HEK293 (cell line): ENCODE measurements at regions not wholly inside any gene's neighbourhood (a gene's known extent, or its start where the extent isn't known, plus 50 kb on each side); places are given as distances from the start of the nearest gene placed in this dataset.

Experiments
- CTCF ChIA-PET: fragments of 350-600 bp; formaldehyde crosslinking; extraction: SDS; loops from one replicate; lab custom pipeline; 2021; ENCODE audit warnings: antibody characterized with exemption; lab: Yijun Ruan, JAX
- POLR2A ChIA-PET: fragments of 300-600 bp; formaldehyde crosslinking; extraction: SDS; loops from one replicate; lab custom pipeline; 2020; ENCODE audit warnings: antibody characterized with exemption, inconsistent platforms; lab: Yijun Ruan, JAX
- H3K27ac ChIP-seq: fragments of 200-500 bp; sonication (Bioruptor generic); 2 replicates; pipeline ENCODE4 v1.5.1; 2014; ENCODE audit warnings: low read depth, low read length, control low read depth, inconsistent platforms; ENCODE audit errors: extremely low read depth
- H3K36me3 ChIP-seq, 2 experiments: fragments of 200-500 bp in 1 of 2; sonication (Bioruptor generic) in 1 of 2; 1 replicate in 1 of 2; 2 replicates in 1 of 2; pipeline ENCODE4 v1.5.1; 2014 to 2017; ENCODE audit warnings: inconsistent platforms in 2 of 2, low read length in 2 of 2; ENCODE audit not compliant: control insufficient read depth in 2 of 2, insufficient read depth in 1 of 2
- H3K4me1 ChIP-seq: fragments of 200-500 bp; sonication (Bioruptor generic); 2 replicates; pipeline ENCODE4 v1.5.1; 2014; ENCODE audit warnings: mild to moderate bottlenecking, low read length, inconsistent platforms; ENCODE audit not compliant: control insufficient read depth, insufficient read depth
- H3K4me3 ChIP-seq: 2 replicates; pipeline ENCODE4 v1.5.1; 2011; ENCODE audit warnings: low read depth, mild to moderate bottlenecking, control low read depth, low read length, moderate library complexity
- H3K9me3 ChIP-seq: fragments of 200-500 bp; sonication (Bioruptor generic); 2 replicates; pipeline ENCODE4 v1.5.1; 2014; ENCODE audit warnings: low read depth, low read length, inconsistent platforms; ENCODE audit not compliant: control insufficient read depth, insufficient read depth
- BCL11A ChIP-seq: fragments of 450-650 bp; formaldehyde crosslinking; IDR thresholded peaks from 2 replicates; pipeline ENCODE4 v1.5.1; 2016; ENCODE audit warnings: low read depth, missing biosample characterization, missing genetic modification characterization
- BCL11B ChIP-seq: fragments of 450-650 bp; formaldehyde crosslinking; IDR thresholded peaks from 2 replicates; pipeline ENCODE4 v1.5.1; 2016; ENCODE audit warnings: low read depth, missing biosample characterization, missing genetic modification characterization
- KLF16 ChIP-seq: fragments of 450-650 bp; formaldehyde crosslinking; IDR thresholded peaks from 2 replicates; pipeline ENCODE4 v1.5.1; 2017; ENCODE audit warnings: missing biosample characterization, missing genetic modification characterization
- MEIS1 ChIP-seq: sonication (generic); formaldehyde crosslinking; IDR thresholded peaks from 2 replicates; pipeline ENCODE4 v1.8.1; 2022; ENCODE audit warnings: missing genetic modification reagents, mild to moderate bottlenecking, borderline replicate concordance
- SETDB1 ChIP-seq: IDR thresholded peaks from one replicate; pipeline ENCODE4 v1.6.1; 2017; ENCODE audit warnings: mild to moderate bottlenecking, low read length, moderate library complexity, mixed read lengths; ENCODE audit not compliant: insufficient read length
- SP7 ChIP-seq: fragments of 450-650 bp; formaldehyde crosslinking; IDR thresholded peaks from 2 replicates; pipeline ENCODE4 v1.5.1; 2016; ENCODE audit warnings: missing biosample characterization, missing genetic modification characterization
- YY1 ChIP-seq: fragments of 450-650 bp; formaldehyde crosslinking; IDR thresholded peaks from 2 replicates; pipeline ENCODE4 v1.5.1; 2018; ENCODE audit warnings: missing biosample characterization, missing genetic modification characterization
- YY2 ChIP-seq: fragments of 450-650 bp; formaldehyde crosslinking; IDR thresholded peaks from 2 replicates; pipeline ENCODE4 v1.5.1; 2016; ENCODE audit warnings: missing biosample characterization, missing genetic modification characterization
- ZBTB21 ChIP-seq: fragments of 450-650 bp; formaldehyde crosslinking; IDR thresholded peaks from 2 replicates; pipeline ENCODE4 v1.5.1; 2017; ENCODE audit warnings: missing biosample characterization, missing genetic modification characterization
- ZEB2 ChIP-seq: fragments of 450-650 bp; formaldehyde crosslinking; IDR thresholded peaks from 2 replicates; pipeline ENCODE4 v1.5.1; 2016; ENCODE audit warnings: missing biosample characterization, missing genetic modification characterization
- ZFP37 ChIP-seq: fragments of 450-650 bp; formaldehyde crosslinking; IDR thresholded peaks from 2 replicates; pipeline ENCODE4 v1.5.1; 2016; ENCODE audit warnings: missing biosample characterization, missing genetic modification characterization
- ZNF155 ChIP-seq: fragments of 450-650 bp; formaldehyde crosslinking; IDR thresholded peaks from 2 replicates; pipeline ENCODE4 v1.5.1; 2016; ENCODE audit warnings: missing biosample characterization, missing genetic modification characterization
- ZNF214 ChIP-seq: fragments of 450-650 bp; formaldehyde crosslinking; IDR thresholded peaks from 2 replicates; pipeline ENCODE4 v1.5.1; 2017; ENCODE audit warnings: missing biosample characterization, mild to moderate bottlenecking, missing genetic modification characterization, borderline replicate concordance
- ZNF335 ChIP-seq: fragments of 450-650 bp; formaldehyde crosslinking; conservative IDR thresholded peaks from 2 replicates; pipeline ENCODE4 v1.5.1; 2016; ENCODE audit warnings: missing biosample characterization, missing genetic modification characterization
- ZNF426 ChIP-seq: fragments of 450-650 bp; formaldehyde crosslinking; IDR thresholded peaks from 2 replicates; pipeline ENCODE4 v1.5.1; 2017; ENCODE audit warnings: missing biosample characterization, missing genetic modification characterization, mild to moderate bottlenecking, inconsistent platforms, moderate library complexity
- ZNF530 ChIP-seq: fragments of 450-650 bp; formaldehyde crosslinking; IDR thresholded peaks from 2 replicates; pipeline ENCODE4 v1.5.1; 2016; ENCODE audit warnings: low read depth, missing biosample characterization, missing genetic modification characterization
- ZNF571 ChIP-seq: fragments of 450-650 bp; formaldehyde crosslinking; IDR thresholded peaks from 2 replicates; pipeline ENCODE4 v1.5.0; 2017; ENCODE audit warnings: missing biosample characterization, missing genetic modification characterization
- ZNF600 ChIP-seq: fragments of 450-650 bp; formaldehyde crosslinking; IDR thresholded peaks from 2 replicates; pipeline ENCODE4 v1.5.1; 2016; ENCODE audit warnings: missing biosample characterization, missing genetic modification characterization
- ZNF610 ChIP-seq: fragments of 450-650 bp; formaldehyde crosslinking; IDR thresholded peaks from 2 replicates; pipeline ENCODE4 v1.5.1; 2016; ENCODE audit warnings: missing biosample characterization, missing genetic modification characterization, borderline replicate concordance
- ZNF629 ChIP-seq: fragments of 450-650 bp; formaldehyde crosslinking; IDR thresholded peaks from 2 replicates; pipeline ENCODE4 v1.5.1; 2017; ENCODE audit warnings: missing biosample characterization, missing genetic modification characterization
- ZNF654 ChIP-seq: fragments of 450-650 bp; formaldehyde crosslinking; IDR thresholded peaks from 2 replicates; pipeline ENCODE4 v1.5.1; 2016; ENCODE audit warnings: low read depth, missing biosample characterization, missing genetic modification characterization
- ZNF660 ChIP-seq: fragments of 450-650 bp; IDR thresholded peaks from 2 replicates; pipeline ENCODE4 v1.5.1; 2018; ENCODE audit warnings: missing biosample characterization, mild to moderate bottlenecking, missing genetic modification characterization
- ZNF785 ChIP-seq: fragments of 450-650 bp; formaldehyde crosslinking; IDR thresholded peaks from 2 replicates; pipeline ENCODE4 v1.5.1; 2016; ENCODE audit warnings: missing biosample characterization, missing genetic modification characterization
- ZNF792 ChIP-seq: fragments of 450-650 bp; formaldehyde crosslinking; IDR thresholded peaks from 2 replicates; pipeline ENCODE4 v1.5.1; 2016; ENCODE audit warnings: missing biosample characterization, missing genetic modification characterization
- ZSCAN23 ChIP-seq: fragments of 450-650 bp; formaldehyde crosslinking; IDR thresholded peaks from 2 replicates; pipeline ENCODE4 v1.5.1; 2016; ENCODE audit warnings: missing biosample characterization, missing genetic modification characterization
- TF ChIP-seq, protein P1 (sequence below): IDR thresholded peaks from 2 replicates; pipeline ENCODE4 v1.6.1; 2011; ENCODE audit warnings: mild to moderate bottlenecking, low read depth, low read length, borderline replicate concordance
- TF ChIP-seq, protein P2 (sequence below): fragments of 450-650 bp; formaldehyde crosslinking; IDR thresholded peaks from 2 replicates; pipeline ENCODE4 v1.5.1; 2016; ENCODE audit warnings: missing biosample characterization, missing genetic modification characterization
- TF ChIP-seq, protein P3 (sequence below): fragments of 450-650 bp; IDR thresholded peaks from 2 replicates; pipeline ENCODE4 v1.5.1; 2018; ENCODE audit warnings: missing biosample characterization, missing genetic modification characterization
- TF ChIP-seq, protein P4 (sequence below): fragments of 450-650 bp; formaldehyde crosslinking; IDR thresholded peaks from 2 replicates; pipeline ENCODE4 v1.5.1; 2016; ENCODE audit warnings: missing biosample characterization, missing genetic modification characterization

DNA sequence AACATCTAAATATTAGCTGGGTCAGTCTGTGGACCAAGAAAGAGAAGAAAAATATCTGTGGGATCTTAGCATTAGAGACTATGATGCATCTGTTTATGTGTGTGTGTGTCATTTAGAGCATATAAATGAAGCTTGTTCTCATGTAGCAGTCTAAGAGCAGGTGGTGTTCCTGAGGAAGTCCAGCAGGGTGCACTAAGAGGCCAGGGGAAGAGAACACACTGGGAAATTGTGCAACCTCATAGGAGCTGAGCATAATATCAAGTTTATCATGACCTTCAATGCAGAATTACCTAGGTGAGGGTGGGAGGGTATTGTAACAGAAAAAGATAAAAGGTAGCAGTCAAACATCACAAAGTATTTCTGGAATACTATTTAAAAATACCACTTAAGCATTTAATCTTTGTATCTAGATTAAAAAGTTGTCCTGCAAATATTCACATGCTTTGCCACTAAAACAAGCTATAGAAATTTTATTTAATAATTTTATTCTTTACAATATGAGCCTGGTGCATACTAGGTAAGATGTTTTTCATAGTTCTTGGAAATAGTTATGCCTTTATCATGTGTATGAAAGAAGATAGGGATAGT is 80.5 kb downstream of the SMPDL3A start:
- no peak for TF ChIP-seq BCL11B
- TF ChIP-seq SETDB1 = no peak
- no peak for TF ChIP-seq ZNF426
- peak; percentile 94 for TF ChIP-seq ZNF654
- TF ChIP-seq, protein P1, sequence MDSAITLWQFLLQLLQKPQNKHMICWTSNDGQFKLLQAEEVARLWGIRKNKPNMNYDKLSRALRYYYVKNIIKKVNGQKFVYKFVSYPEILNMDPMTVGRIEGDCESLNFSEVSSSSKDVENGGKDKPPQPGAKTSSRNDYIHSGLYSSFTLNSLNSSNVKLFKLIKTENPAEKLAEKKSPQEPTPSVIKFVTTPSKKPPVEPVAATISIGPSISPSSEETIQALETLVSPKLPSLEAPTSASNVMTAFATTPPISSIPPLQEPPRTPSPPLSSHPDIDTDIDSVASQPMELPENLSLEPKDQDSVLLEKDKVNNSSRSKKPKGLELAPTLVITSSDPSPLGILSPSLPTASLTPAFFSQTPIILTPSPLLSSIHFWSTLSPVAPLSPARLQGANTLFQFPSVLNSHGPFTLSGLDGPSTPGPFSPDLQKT = no peak
- TF ChIP-seq ZNF660 (tag by site-specific recombination) = 0 out of 2 replicates have a peak, but pooled peaks have one; percentile 27
- TF ChIP-seq, protein P2, sequence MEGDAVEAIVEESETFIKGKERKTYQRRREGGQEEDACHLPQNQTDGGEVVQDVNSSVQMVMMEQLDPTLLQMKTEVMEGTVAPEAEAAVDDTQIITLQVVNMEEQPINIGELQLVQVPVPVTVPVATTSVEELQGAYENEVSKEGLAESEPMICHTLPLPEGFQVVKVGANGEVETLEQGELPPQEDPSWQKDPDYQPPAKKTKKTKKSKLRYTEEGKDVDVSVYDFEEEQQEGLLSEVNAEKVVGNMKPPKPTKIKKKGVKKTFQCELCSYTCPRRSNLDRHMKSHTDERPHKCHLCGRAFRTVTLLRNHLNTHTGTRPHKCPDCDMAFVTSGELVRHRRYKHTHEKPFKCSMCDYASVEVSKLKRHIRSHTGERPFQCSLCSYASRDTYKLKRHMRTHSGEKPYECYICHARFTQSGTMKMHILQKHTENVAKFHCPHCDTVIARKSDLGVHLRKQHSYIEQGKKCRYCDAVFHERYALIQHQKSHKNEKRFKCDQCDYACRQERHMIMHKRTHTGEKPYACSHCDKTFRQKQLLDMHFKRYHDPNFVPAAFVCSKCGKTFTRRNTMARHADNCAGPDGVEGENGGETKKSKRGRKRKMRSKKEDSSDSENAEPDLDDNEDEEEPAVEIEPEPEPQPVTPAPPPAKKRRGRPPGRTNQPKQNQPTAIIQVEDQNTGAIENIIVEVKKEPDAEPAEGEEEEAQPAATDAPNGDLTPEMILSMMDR = peak; percentile 59
- no peak for TF ChIP-seq SP7
- POLR2A ChIA-PET = interaction anchor here (0.6 kb wide), 1 partner anchor 428 kb away, joined by 3 read pairs; no protein-coding TSS in a partner anchor
- Histone ChIP-seq H3K4me1 (no peaks in the 10 kb centered on the region), H3K9me3 (no peaks in the 10 kb centered on the region), H3K27ac (no peak overlapping the region), H3K36me3 (no peaks in the 10 kb centered on the region), H3K4me3 (no peak overlapping the region)
- CTCF ChIA-PET = interaction anchor here (0.6 to 4.9 kb wide), 78 partner anchors 8 to 1985 kb away, joined by 3 to 103 read pairs (median 4); no protein-coding TSS in a partner anchor

DNA sequence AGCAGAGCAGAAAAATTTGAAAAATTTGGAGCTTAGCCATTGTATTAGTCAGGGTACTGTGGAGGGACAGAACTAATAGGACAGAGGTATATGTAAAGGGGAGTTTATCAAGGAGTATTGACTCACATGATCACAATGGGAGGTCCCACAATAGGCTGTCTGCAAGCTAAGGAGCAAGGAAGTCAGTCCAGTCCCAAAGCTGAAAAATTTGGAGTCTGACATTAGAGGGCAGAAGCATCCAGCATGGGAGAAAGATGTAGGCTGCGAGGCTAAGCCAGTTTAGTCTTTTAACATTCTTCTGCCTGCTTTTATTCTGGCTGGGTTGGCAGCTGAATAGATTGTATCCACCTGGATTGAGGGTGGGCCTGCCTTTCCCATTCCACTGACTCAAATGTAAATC is 82.0 kb downstream of the SMPDL3A start:
- ChIA-PET CTCF (interaction anchor here (0.7 to 4.9 kb wide), 4 partner anchors 93 to 844 kb away, joined by 3 to 103 read pairs (median 4); no protein-coding TSS in a partner anchor), POLR2A (no interaction called here)
- no peak for TF ChIP-seq ZNF214 (tag by site-specific recombination)
- no peak for TF ChIP-seq ZEB2
- TF ChIP-seq BCL11A (tag by site-specific recombination) = no peak
- no peak for TF ChIP-seq ZNF792 (tag by site-specific recombination)
- TF ChIP-seq ZNF610 (tag by site-specific recombination) = no peak
- no peak for TF ChIP-seq ZBTB21
- no peak for TF ChIP-seq YY2 (tag by site-specific recombination)
- TF ChIP-seq ZNF335 (tag by site-specific recombination) = no peak
- TF ChIP-seq KLF16 = no peak
- TF ChIP-seq, protein P3, sequence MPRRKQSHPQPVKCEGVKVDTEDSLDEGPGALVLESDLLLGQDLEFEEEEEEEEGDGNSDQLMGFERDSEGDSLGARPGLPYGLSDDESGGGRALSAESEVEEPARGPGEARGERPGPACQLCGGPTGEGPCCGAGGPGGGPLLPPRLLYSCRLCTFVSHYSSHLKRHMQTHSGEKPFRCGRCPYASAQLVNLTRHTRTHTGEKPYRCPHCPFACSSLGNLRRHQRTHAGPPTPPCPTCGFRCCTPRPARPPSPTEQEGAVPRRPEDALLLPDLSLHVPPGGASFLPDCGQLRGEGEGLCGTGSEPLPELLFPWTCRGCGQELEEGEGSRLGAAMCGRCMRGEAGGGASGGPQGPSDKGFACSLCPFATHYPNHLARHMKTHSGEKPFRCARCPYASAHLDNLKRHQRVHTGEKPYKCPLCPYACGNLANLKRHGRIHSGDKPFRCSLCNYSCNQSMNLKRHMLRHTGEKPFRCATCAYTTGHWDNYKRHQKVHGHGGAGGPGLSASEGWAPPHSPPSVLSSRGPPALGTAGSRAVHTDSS = no peak
- no peak for TF ChIP-seq ZSCAN23 (tag by site-specific recombination)
- Histone ChIP-seq H3K4me3 (no peak overlapping the region), H3K36me3 (no peaks in the 10 kb centered on the region), H3K27ac (no peak overlapping the region), H3K9me3 (no peaks in the 10 kb centered on the region), H3K4me1 (no peaks in the 10 kb centered on the region)

DNA sequence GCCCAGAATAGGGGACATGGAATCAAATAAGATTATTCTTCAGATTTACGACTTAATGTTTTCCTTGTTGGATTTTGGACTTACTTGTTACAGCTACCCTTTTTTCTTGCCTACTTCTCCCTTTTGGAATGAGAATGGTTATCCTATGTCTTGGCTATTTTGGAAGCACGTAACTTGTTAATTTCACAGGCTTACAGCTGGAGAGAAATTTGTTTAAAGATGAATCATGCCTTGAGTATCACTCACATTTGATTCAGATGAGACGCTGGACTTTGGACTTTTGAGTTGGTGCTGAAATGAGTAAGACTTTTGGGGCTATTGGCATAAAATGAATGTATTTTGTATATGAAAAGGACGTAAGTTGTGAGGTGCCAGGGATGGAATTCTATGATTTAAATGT is 83.3 kb downstream of the SMPDL3A start:
- ChIA-PET POLR2A (no interaction called here), CTCF (interaction anchor here (1.0 to 1.6 kb wide), 2 partner anchors 31 to 144 kb away, joined by 3 to 6 read pairs; no protein-coding TSS in a partner anchor)
- Histone ChIP-seq H3K4me3 (no peak overlapping the region), H3K27ac (no peak overlapping the region), H3K4me1 (no peaks in the 10 kb centered on the region), H3K9me3 (no peaks in the 10 kb centered on the region), H3K36me3 (no peaks in the 10 kb centered on the region)
- no peak for TF ChIP-seq ZNF600 (tag by site-specific recombination)
- no peak for TF ChIP-seq ZNF629 (tag by site-specific recombination)
- no peak for TF ChIP-seq MEIS1
- no peak for TF ChIP-seq ZNF785 (tag by site-specific recombination)
- TF ChIP-seq, protein P4, sequence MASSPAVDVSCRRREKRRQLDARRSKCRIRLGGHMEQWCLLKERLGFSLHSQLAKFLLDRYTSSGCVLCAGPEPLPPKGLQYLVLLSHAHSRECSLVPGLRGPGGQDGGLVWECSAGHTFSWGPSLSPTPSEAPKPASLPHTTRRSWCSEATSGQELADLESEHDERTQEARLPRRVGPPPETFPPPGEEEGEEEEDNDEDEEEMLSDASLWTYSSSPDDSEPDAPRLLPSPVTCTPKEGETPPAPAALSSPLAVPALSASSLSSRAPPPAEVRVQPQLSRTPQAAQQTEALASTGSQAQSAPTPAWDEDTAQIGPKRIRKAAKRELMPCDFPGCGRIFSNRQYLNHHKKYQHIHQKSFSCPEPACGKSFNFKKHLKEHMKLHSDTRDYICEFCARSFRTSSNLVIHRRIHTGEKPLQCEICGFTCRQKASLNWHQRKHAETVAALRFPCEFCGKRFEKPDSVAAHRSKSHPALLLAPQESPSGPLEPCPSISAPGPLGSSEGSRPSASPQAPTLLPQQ (tag by site-specific recombination) = no peak
- no peak for TF ChIP-seq ZNF530
- no peak for TF ChIP-seq ZNF155 (tag by site-specific recombination)
- TF ChIP-seq YY1 (tag by site-specific recombination) = no peak
- TF ChIP-seq ZFP37 (tag by site-specific recombination) = no peak
- no peak for TF ChIP-seq ZNF571 (tag by site-specific recombination)
- no peak for TF ChIP-seq ZBTB21
